HepG2 (cell line): ENCODE measurements at regions not wholly inside any gene's neighbourhood (a gene's known extent, or its start where the extent isn't known, plus 50 kb on each side); places are given as distances from the start of the nearest gene placed in this dataset.

Experiments
- ATAC-seq: fragments of 200-7000 bp; cut with Tn5 transposase; 3 replicates; pipeline ENCODE4 v1.9.1; 2020; ENCODE audit warnings: mild to moderate bottlenecking, moderate library complexity
- BruUV-seq: library from RNA; stranded (reverse); fragments of 400-500 nt; replicated peaks from 2 replicates; lab custom pipeline; 2021; lab: Mats Ljungman, UMichigan
- CTCF ChIA-PET: fragments of 300-600 bp; formaldehyde crosslinking; extraction: SDS; loops from one replicate; lab custom pipeline; 2021; ENCODE audit warnings: low total read pairs, inconsistent platforms, low intra/inter-chr PET ratio; lab: Yijun Ruan, JAX
- POLR2A ChIA-PET: fragments of 350-600 bp; sonication (Branson Sonifier 250); formaldehyde crosslinking; loops from one replicate; lab custom pipeline; 2020; ENCODE audit warnings: antibody characterized with exemption, inconsistent platforms; lab: Yijun Ruan, JAX
- DNase-seq: peaks from one replicate; pipeline ENCODE4 v3.0.0-alpha.2; 2015; ENCODE audit warnings: low spot score
- FAIRE-seq: peaks from 3 replicates; lab custom pipeline; 2011; peaks lifted over from hg19 to GRCh38; lab: Jason Lieb, UNC
- H2AFZ ChIP-seq: one replicate; pipeline ENCODE4 v1.6.1; 2011; ENCODE audit warnings: low read length, inconsistent platforms
- H3K27ac ChIP-seq: fragments of 300-600 bp; 3 replicates; pipeline ENCODE4 v1.8.0; 2011; ENCODE audit warnings: mixed run types, mild to moderate bottlenecking, mixed read lengths, low read length, inconsistent platforms; ENCODE audit not compliant: insufficient read depth; ENCODE audit errors: extremely low read length
- H3K27me3 ChIP-seq, 2 experiments: fragments of 200-600 bp in 1 of 2; 2 replicates in 1 of 2; 3 replicates in 1 of 2; pipeline versions ENCODE4 v1.6.0 to v1.8.0; 2011; ENCODE audit warnings: low read length in 2 of 2, mild to moderate bottlenecking in 2 of 2, moderate library complexity in 2 of 2, inconsistent platforms in 1 of 2; ENCODE audit not compliant: insufficient read depth in 2 of 2, control insufficient read depth in 1 of 2
- H3K36me3 ChIP-seq, 2 experiments: fragments of 200-600 bp in 1 of 2; replicated peaks in 1 of 2; 2 replicates in 1 of 2; 3 replicates in 1 of 2; pipeline versions ENCODE4 v1.5.1 to v1.8.0; 2011; ENCODE audit warnings: low read length in 2 of 2, inconsistent platforms in 1 of 2; ENCODE audit not compliant: insufficient read depth in 2 of 2, control insufficient read depth in 1 of 2
- H3K4me1 ChIP-seq: 2 replicates; pipeline ENCODE4 v1.5.1; 2012; ENCODE audit warnings: low read length, inconsistent platforms; ENCODE audit not compliant: insufficient read depth
- H3K4me2 ChIP-seq: 2 replicates; pipeline ENCODE4 v1.6.0; 2011; ENCODE audit warnings: low read depth, low read length, inconsistent platforms
- H3K4me3 ChIP-seq, 3 experiments: fragments of 200-600 bp in 1 of 3; sonication (generic), shearing (Covaris generic) in 1 of 3; replicated peaks in 1 of 3; 2 replicates each; pipeline ENCODE4 v1.5.1; 2011 to 2016; ENCODE audit warnings: low read length in 3 of 3, inconsistent platforms in 2 of 3, low read depth in 2 of 3, mild to moderate bottlenecking in 2 of 3, control low read depth in 1 of 3, mixed read lengths in 1 of 3; ENCODE audit not compliant: insufficient read depth in 1 of 3
- H3K79me2 ChIP-seq: one replicate; pipeline ENCODE4 v1.6.1; 2011; ENCODE audit warnings: low read length, inconsistent platforms; ENCODE audit not compliant: insufficient read depth
- H3K9ac ChIP-seq: 2 replicates; pipeline ENCODE4 v1.6.0; 2011; ENCODE audit warnings: mild to moderate bottlenecking, low read depth, low read length, inconsistent platforms; ENCODE audit not compliant: insufficient read depth
- H3K9me3 ChIP-seq: 2 replicates; pipeline ENCODE4 v1.5.1; 2012; ENCODE audit warnings: mild to moderate bottlenecking, low read length
- H4K20me1 ChIP-seq: 2 replicates; pipeline ENCODE4 v1.6.0; 2011; ENCODE audit warnings: inconsistent platforms, mild to moderate bottlenecking, low read length, moderate library complexity; ENCODE audit not compliant: insufficient read depth
- JUN ChIP-seq: sonication (generic); formaldehyde crosslinking; IDR thresholded peaks from 2 replicates; pipeline ENCODE4 v1.4.0; 2020; ENCODE audit warnings: mild to moderate bottlenecking, missing genetic modification reagents
- MAFG ChIP-seq: sonication (generic); formaldehyde crosslinking; IDR thresholded peaks from 2 replicates; pipeline ENCODE4 v1.5.1; 2020; ENCODE audit warnings: mild to moderate bottlenecking, missing genetic modification reagents
- PAWR ChIP-seq: sonication (generic); formaldehyde crosslinking; IDR thresholded peaks from 2 replicates; pipeline ENCODE4 v1.4.0; 2020; ENCODE audit warnings: missing genetic modification reagents, mild to moderate bottlenecking, borderline replicate concordance
- SALL1 ChIP-seq: sonication (generic); formaldehyde crosslinking; IDR thresholded peaks from 2 replicates; pipeline ENCODE4 v1.8.0; 2022; ENCODE audit warnings: mild to moderate bottlenecking, missing genetic modification reagents
- SAP130 ChIP-seq: IDR thresholded peaks from 2 replicates; pipeline ENCODE4 v1.6.1; 2016; ENCODE audit warnings: low read depth
- ZC3H13 ChIP-seq: sonication (generic); formaldehyde crosslinking; IDR thresholded peaks from 2 replicates; pipeline ENCODE4 v1.8.1; 2023; ENCODE audit warnings: mild to moderate bottlenecking, missing genetic modification reagents, moderate library complexity
- ZNF225 ChIP-seq: sonication (generic); formaldehyde crosslinking; IDR thresholded peaks from 2 replicates; pipeline ENCODE4 v1.4.0; 2020; ENCODE audit warnings: mild to moderate bottlenecking, missing genetic modification reagents
- ZSCAN21 ChIP-seq: sonication (generic); formaldehyde crosslinking; IDR thresholded peaks from 2 replicates; pipeline ENCODE4 v1.8.0; 2022; ENCODE audit warnings: mild to moderate bottlenecking, missing genetic modification reagents, moderate library complexity, borderline replicate concordance
- whole genome bisulfite sequencing: methylation state at CpG from one replicate; pipeline ENCODE4 v1.1.6; 2017; ENCODE audit warnings: low lambda C conversion rate; 5-methylcytosine and 5-hydroxymethylcytosine counted together
- in situ Hi-C: cut with HindIII; loops from 2 replicates; pipeline ENCODE4 v1.10.0; 2017; ENCODE audit warnings: low pct_unique_long_range_greater_than_20kb; ENCODE audit not compliant: extremely low pct_ligation_motif_present
- intact Hi-C: fragments of 100-400 bp; cut with micrococcal nuclease; formaldehyde crosslinking; loops from one replicate; pipeline ENCODE4 v1.10.0; 2022; ENCODE audit not compliant: unreplicated experiment
- TF ChIP-seq, protein P1 (sequence below): IDR thresholded peaks from 2 replicates; pipeline ENCODE4 v1.6.1; 2016; ENCODE audit warnings: mild to moderate bottlenecking, missing biosample characterization, missing genetic modification reagents
- TF ChIP-seq, protein P2 (sequence below): sonication (generic); formaldehyde crosslinking; conservative IDR thresholded peaks from 2 replicates; pipeline ENCODE4 v1.5.0; 2020; ENCODE audit warnings: missing genetic modification reagents
- TF ChIP-seq, protein P3 (sequence below): sonication (generic); formaldehyde crosslinking; IDR thresholded peaks from 2 replicates; pipeline ENCODE4; 2020; ENCODE audit warnings: missing genetic modification reagents, mild to moderate bottlenecking, borderline replicate concordance
- TF ChIP-seq, protein P4 (sequence below): sonication (generic); formaldehyde crosslinking; IDR thresholded peaks from 2 replicates; pipeline ENCODE4 v1.4.0; 2020; ENCODE audit warnings: missing genetic modification reagents

DNA sequence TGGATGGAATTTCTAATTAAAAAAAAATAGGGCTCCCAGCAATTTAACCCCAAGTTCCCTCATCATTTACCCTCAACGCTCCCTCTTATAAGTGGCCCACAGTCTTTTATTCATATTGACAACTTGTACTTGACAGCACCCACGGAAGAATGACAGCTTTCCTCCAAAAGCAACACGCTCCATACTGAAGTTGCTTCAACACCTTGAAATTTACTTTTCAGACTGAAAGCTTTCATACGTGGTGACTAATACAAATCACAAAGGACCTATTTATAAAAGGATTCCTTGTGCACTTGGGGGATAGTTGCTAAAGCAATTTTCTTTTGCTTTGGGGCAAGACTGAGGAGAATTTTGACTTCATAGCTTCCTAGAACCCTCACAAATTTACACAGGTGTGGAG, 1629.4 kb upstream of the SEL1L start:
- in situ Hi-C loops: no loop called here
- no peaks in the 10 kb centered on the region for H3K36me3 ChIP-seq
- H3K27ac ChIP-seq: no peak overlapping the region
- no peaks in the 10 kb centered on the region for H3K4me1 ChIP-seq
- H3K4me2 ChIP-seq: no peak overlapping the region
- FAIRE-seq: no peak
- ChIA-PET CTCF (no interaction called here), POLR2A (no interaction called here)
- H3K4me3 ChIP-seq: no peak overlapping the region
- WGBS: 3% methylated on average over 4 of the region's 4 CpGs
- BruUV-seq: no TSS peak
- no peaks in the 10 kb centered on the region for H3K79me2 ChIP-seq
- no peak overlapping the region for H2AFZ ChIP-seq
- TF ChIP-seq, protein P1, sequence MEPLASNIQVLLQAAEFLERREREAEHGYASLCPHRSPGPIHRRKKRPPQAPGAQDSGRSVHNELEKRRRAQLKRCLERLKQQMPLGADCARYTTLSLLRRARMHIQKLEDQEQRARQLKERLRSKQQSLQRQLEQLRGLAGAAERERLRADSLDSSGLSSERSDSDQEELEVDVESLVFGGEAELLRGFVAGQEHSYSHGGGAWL (CRISPR knock-in tag): no peak
- TF ChIP-seq, protein P2, sequence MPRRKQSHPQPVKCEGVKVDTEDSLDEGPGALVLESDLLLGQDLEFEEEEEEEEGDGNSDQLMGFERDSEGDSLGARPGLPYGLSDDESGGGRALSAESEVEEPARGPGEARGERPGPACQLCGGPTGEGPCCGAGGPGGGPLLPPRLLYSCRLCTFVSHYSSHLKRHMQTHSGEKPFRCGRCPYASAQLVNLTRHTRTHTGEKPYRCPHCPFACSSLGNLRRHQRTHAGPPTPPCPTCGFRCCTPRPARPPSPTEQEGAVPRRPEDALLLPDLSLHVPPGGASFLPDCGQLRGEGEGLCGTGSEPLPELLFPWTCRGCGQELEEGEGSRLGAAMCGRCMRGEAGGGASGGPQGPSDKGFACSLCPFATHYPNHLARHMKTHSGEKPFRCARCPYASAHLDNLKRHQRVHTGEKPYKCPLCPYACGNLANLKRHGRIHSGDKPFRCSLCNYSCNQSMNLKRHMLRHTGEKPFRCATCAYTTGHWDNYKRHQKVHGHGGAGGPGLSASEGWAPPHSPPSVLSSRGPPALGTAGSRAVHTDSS (CRISPR knock-in tag): no peak
- no peak for DNase-seq
- H3K9ac ChIP-seq: no peak overlapping the region
- intact Hi-C loops: no loop called here
- no peaks in the 10 kb centered on the region for H3K9me3 ChIP-seq
- no peaks in the 10 kb centered on the region; a peak in 1 of 5 replicates for H3K27me3 ChIP-seq
- ATAC-seq: no peak
- H4K20me1 ChIP-seq: no peaks in the 10 kb centered on the region

DNA sequence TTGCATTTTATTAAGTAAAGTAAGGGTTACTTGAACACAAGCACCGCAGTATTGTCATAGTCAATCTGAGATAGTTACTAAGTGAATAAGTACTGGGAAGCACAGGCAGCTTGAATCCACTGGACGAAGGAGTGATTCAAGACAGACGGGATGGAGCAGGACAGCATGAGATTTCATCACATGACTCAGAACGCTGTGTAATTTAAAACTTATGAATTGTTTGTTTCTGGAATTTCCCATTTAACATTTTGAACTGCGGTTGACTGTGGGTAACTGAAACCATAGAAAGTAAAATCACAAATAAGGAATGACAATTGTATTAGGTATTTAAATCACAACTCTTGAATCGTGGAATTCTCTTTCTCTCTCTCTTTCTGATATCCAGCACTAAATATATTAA, 1630.4 kb upstream of the SEL1L start:
- no peaks in the 10 kb centered on the region for H3K79me2 ChIP-seq
- DNase-seq (no peak), ATAC-seq (no peak), FAIRE-seq (no peak)
- intact Hi-C loops: no loop called here
- H3K27ac ChIP-seq: no peak overlapping the region
- BruUV-seq: no TSS peak
- H3K27me3 ChIP-seq: no peaks in the 10 kb centered on the region; a peak in 1 of 5 replicates
- H2AFZ ChIP-seq: no peak overlapping the region
- H4K20me1 ChIP-seq: no peaks in the 10 kb centered on the region
- POLR2A ChIA-PET: no interaction called here
- H3K4me2 ChIP-seq: no peak overlapping the region
- no peak overlapping the region for H3K4me3 ChIP-seq
- no peaks in the 10 kb centered on the region for H3K9me3 ChIP-seq
- H3K9ac ChIP-seq: no peak overlapping the region
- in situ Hi-C loops: no loop called here
- 2% methylated on average over 6 of the region's 6 CpGs for WGBS
- H3K4me1 ChIP-seq: no peaks in the 10 kb centered on the region
- CTCF ChIA-PET: no interaction called here
- H3K36me3 ChIP-seq: no peaks in the 10 kb centered on the region
- TF ChIP-seq, protein P3, sequence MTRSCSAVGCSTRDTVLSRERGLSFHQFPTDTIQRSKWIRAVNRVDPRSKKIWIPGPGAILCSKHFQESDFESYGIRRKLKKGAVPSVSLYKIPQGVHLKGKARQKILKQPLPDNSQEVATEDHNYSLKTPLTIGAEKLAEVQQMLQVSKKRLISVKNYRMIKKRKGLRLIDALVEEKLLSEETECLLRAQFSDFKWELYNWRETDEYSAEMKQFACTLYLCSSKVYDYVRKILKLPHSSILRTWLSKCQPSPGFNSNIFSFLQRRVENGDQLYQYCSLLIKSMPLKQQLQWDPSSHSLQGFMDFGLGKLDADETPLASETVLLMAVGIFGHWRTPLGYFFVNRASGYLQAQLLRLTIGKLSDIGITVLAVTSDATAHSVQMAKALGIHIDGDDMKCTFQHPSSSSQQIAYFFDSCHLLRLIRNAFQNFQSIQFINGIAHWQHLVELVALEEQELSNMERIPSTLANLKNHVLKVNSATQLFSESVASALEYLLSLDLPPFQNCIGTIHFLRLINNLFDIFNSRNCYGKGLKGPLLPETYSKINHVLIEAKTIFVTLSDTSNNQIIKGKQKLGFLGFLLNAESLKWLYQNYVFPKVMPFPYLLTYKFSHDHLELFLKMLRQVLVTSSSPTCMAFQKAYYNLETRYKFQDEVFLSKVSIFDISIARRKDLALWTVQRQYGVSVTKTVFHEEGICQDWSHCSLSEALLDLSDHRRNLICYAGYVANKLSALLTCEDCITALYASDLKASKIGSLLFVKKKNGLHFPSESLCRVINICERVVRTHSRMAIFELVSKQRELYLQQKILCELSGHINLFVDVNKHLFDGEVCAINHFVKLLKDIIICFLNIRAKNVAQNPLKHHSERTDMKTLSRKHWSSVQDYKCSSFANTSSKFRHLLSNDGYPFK: no peak
- TF ChIP-seq SALL1 (no peak), SAP130 (CRISPR knock-in tag) (no peak), MAFG (CRISPR knock-in tag) (no peak), PAWR (CRISPR knock-in tag) (no peak), ZNF225 (CRISPR knock-in tag) (no peak), ZSCAN21 (no peak), JUN (no peak), ZC3H13 (CRISPR knock-in tag) (no peak)
- TF ChIP-seq, protein P4, sequence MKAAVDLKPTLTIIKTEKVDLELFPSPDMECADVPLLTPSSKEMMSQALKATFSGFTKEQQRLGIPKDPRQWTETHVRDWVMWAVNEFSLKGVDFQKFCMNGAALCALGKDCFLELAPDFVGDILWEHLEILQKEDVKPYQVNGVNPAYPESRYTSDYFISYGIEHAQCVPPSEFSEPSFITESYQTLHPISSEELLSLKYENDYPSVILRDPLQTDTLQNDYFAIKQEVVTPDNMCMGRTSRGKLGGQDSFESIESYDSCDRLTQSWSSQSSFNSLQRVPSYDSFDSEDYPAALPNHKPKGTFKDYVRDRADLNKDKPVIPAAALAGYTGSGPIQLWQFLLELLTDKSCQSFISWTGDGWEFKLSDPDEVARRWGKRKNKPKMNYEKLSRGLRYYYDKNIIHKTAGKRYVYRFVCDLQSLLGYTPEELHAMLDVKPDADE (CRISPR knock-in tag): no peak
